HG02885 (cell line): ENCODE measurements at regions not wholly inside any gene's neighbourhood (a gene's known extent, or its start where the extent isn't known, plus 50 kb on each side); places are given as distances from the start of the nearest gene placed in this dataset.
"Not testable (repeated sequence)": the region's sequence is repeated elsewhere in the genome, so short reads cannot be mapped to it uniquely, and the experiment has no call there.

Source experiments
- ATAC-seq: cut with Tn5 transposase; IDR thresholded peaks from one replicate; pipeline ENCODE4 v1.9.1; 2021; ENCODE audit warnings: mild to moderate bottlenecking; ENCODE audit not compliant: unreplicated experiment, poor library complexity

GRCh38 chr2:209138079-209138478 lies 285.8 kb upstream of the MAP2 start:
- no peak for ATAC-seq

GRCh38 chr2:209141142-209141541 lies 282.7 kb upstream of the MAP2 start:
- no peak for ATAC-seq

- no peak for ATAC-seq
Measured at GRCh38 chr2:209141818-209142217, 282.0 kb upstream of the MAP2 start.

GRCh38 chr2:209145220-209145691 lies 278.6 kb upstream of the MAP2 start:
- not testable (repeated sequence) for ATAC-seq

- no peak for ATAC-seq
Measured at GRCh38 chr2:209145941-209146681, 277.7 kb upstream of the MAP2 start.

- no peak for ATAC-seq
Measured at GRCh38 chr2:209146682-209147320, 277.0 kb upstream of the MAP2 start.

- no peak for ATAC-seq
Measured at GRCh38 chr2:209147981-209148380, 275.9 kb upstream of the MAP2 start.

GRCh38 chr2:209160800-209161588 lies 262.9 kb upstream of the MAP2 start:
- ATAC-seq: no peak

GRCh38 chr2:209162129-209162528 lies 261.7 kb upstream of the MAP2 start:
- no peak for ATAC-seq

GRCh38 chr2:209181984-209182383 lies 241.9 kb upstream of the MAP2 start:
- ATAC-seq: no peak

GRCh38 chr2:209186886-209187285 lies 237.0 kb upstream of the MAP2 start:
- ATAC-seq: not testable (repeated sequence)

- no peak for ATAC-seq
Measured at GRCh38 chr2:209189893-209190292, 234.0 kb upstream of the MAP2 start.

- no peak for ATAC-seq
Measured at GRCh38 chr2:209191139-209191538, 232.7 kb upstream of the MAP2 start.

GRCh38 chr2:209194717-209195116 lies 229.1 kb upstream of the MAP2 start:
- ATAC-seq: no peak

GRCh38 chr2:209208211-209208610 lies 215.6 kb upstream of the MAP2 start:
- peak; percentile 77 for ATAC-seq

GRCh38 chr2:209209943-209210342 lies 213.9 kb upstream of the MAP2 start:
- ATAC-seq: no peak

- ATAC-seq: no peak
Measured at GRCh38 chr2:209230560-209230959, 193.3 kb upstream of the MAP2 start.

- ATAC-seq: no peak
Measured at GRCh38 chr2:209236377-209236776, 187.5 kb upstream of the MAP2 start.

GRCh38 chr2:209238765-209239584 lies 184.9 kb upstream of the MAP2 start:
- ATAC-seq: no peak

GRCh38 chr2:209239585-209239938 lies 184.3 kb upstream of the MAP2 start:
- ATAC-seq: no peak
